Motor neuron (in vitro differentiated cells): ENCODE measurements at regions not wholly inside any gene's neighbourhood (a gene's known extent, or its start where the extent isn't known, plus 50 kb on each side); places are given as distances from the start of the nearest gene placed in this dataset.

ENCODE experiments used
- ATAC-seq, 8 experiments: fragments of 200-7000 bp; cut with Tn5 transposase; replicated peaks in 6 of 8; 2 replicates each; pipeline ENCODE4 v1.8.0; 2021; ENCODE audit warnings: mild to moderate bottlenecking in 8 of 8, moderate library complexity in 8 of 8
- H3K27ac ChIP-seq, 2 donors: fragments of 250-450 bp; sonication (Bioruptor Pico); 2 replicates each; pipeline ENCODE4 v1.9.0; 2021; ENCODE audit warnings: antibody characterized with exemption in 2 of 2, mild to moderate bottlenecking in 2 of 2, moderate library complexity in 1 of 2
- H3K4me1 ChIP-seq, 2 donors: fragments of 250-450 bp; sonication (Bioruptor Pico); replicated peaks in 1 of 2; 2 replicates each; pipeline ENCODE4 v1.6.1; 2021; ENCODE audit warnings: antibody characterized with exemption in 2 of 2, mild to moderate bottlenecking in 2 of 2, moderate library complexity in 1 of 2
- H3K4me3 ChIP-seq, 5 donors: fragments of 250-450 bp; sonication (Bioruptor Pico); 2 replicates each; pipeline ENCODE4 v1.9.0; 2021; ENCODE audit warnings: antibody characterized with exemption in 5 of 5, mild to moderate bottlenecking in 5 of 5, moderate library complexity in 4 of 5
- WGBS, 10 experiments: fragments of 450-650 bp; shearing (Covaris generic); methylation state at CpG; one replicate each; pipeline ENCODE4 v1.0.0; 2022; 5-methylcytosine and 5-hydroxymethylcytosine counted together
- in situ Hi-C, 9 experiments: fragments of 400-800 bp; cut with MboI; loops; one replicate each; pipeline ENCODE4 v1.15.0; 2021; ENCODE audit warnings: low sequenced_read_pairs in 9 of 9, low pct_unique_long_range_greater_than_20kb in 2 of 9; ENCODE audit not compliant: unreplicated experiment in 9 of 9

- peak; percentile 52 to 79 (median 62) for ATAC-seq
- Histone ChIP-seq H3K4me3 (no peak overlapping the region), H3K27ac (no peak overlapping the region), H3K4me1 (peaks cover 23 to 24% of the 10 kb centered on the region in 2 donors)
- in situ Hi-C loops = no loop called here
- WGBS, 10 experiments = 0 to 74% (median 29%) methylated on average over 2 to 6 of the region's 6 CpGs
Measured at GRCh38 chr14:31990926-31991572, 86.1 kb upstream of the ARHGAP5 start.

DNA sequence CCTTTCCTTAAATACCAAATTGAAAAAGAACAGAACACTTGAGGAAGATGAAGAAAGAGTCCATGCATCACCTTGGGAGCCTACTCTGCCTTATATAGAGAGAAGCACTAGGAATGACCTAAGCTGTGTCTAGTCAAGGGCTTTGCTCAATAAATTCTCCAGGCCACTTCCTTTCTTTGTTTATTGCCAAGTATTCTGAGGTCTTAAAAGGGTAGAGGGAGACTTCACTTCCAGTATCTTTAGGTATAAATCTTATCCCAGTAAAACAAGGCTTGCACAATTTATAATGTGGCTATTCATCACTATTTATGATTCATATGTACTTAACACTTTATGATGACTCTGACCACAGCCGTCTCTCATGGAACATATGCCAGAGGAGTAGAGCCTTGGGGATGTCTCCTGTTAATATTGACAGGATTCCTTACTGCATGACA is 85.1 kb upstream of the ARHGAP5 start:
- 0 to 100% (median 100%) methylated on average over 1 of the region's 1 CpG; no CpG with 5 or more reads in 3 of the 10 experiments for WGBS, 10 experiments
- H3K4me1 ChIP-seq = peaks cover 23 to 24% of the 10 kb centered on the region in 2 donors
- peak in 4 of 8 experiments; percentile 16 to 38 (median 32) for ATAC-seq
- H3K4me3 ChIP-seq = no peak overlapping the region
- H3K27ac ChIP-seq = no peak overlapping the region
- in situ Hi-C loops = no loop called here

DNA sequence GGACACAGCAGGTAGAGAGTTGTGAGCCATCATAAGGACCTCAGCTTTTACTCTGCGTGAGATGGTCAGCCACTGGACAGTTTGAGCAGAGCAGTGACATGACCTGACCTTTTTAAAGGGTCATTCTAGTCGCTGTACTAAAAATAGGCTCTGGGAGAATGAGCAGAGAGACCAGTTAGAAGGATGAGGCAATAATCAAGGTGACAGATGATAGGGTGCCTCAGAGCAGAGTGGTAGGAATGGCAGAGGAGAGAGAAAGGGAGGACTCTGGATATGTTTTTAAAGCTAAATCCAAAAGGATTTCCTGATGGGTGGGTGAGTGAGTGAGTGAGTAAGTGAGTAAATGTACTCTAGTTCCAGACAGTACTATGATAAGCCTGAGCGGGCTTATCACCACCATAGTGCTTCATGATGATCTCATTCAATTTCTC is 83.6 kb upstream of the ARHGAP5 start:
- ATAC-seq = peak in 4 of 8 experiments; percentile 9 to 51 (median 28)
- in situ Hi-C loops = no loop called here
- H3K4me3 ChIP-seq = no peak overlapping the region
- H3K4me1 ChIP-seq = peaks cover 23 to 24% of the 10 kb centered on the region in 2 donors
- WGBS, 10 experiments = 40 to 83% (median 76%) methylated on average over 1 to 3 of the region's 3 CpGs; no CpG with 5 or more reads in 4 of the 10 experiments
- peak overlapping the region in 1 of 2 donors; percentile 48 for H3K27ac ChIP-seq

DNA sequence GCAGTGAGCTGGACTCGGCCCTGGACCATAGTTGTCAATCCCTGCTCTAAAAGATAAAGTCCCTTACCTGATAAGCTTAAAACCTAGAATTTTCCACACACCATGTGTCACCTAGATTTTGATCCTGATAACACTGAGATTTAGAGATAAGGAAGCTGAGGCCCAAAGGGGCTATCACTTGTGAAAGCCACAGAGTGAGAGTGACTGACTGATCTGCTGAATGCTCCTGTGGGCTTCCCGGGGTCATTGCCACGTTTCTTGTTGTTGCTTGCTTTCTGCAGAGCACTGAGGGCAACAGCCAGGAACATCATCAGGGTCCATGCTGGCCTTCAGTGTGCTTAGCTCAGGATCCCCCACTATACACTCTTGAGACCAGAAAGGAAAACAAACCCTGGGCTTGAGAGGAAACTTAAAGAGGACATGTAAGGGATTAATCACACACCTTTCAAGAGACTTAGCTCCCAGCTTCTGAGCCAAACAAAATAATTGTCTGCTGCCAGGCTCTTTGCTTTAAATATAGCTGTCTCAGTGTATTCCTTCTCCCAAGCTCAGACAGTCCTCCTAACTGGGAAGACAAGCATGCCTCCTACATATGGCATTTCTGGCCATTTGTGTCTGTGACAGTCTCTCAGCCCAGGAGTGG is 82.6 kb upstream of the ARHGAP5 start:
- in situ Hi-C loops = no loop called here
- no peak overlapping the region for H3K4me3 ChIP-seq
- no peak for ATAC-seq
- H3K27ac ChIP-seq = no peak overlapping the region
- H3K4me1 ChIP-seq = peaks cover 23 to 24% of the 10 kb centered on the region in 2 donors
- 40 to 93% (median 80%) methylated on average over 1 to 3 of the region's 3 CpGs; no CpG with 5 or more reads in 5 of the 10 experiments for WGBS, 10 experiments

GRCh38 chr14:32003585-32003984 is 73.5 kb upstream of the ARHGAP5 start:
- H3K4me3 ChIP-seq = no peak overlapping the region
- in situ Hi-C loops = no loop called here
- no peak for ATAC-seq
- no peaks in the 10 kb centered on the region for H3K4me1 ChIP-seq
- 80 to 100% (median 93%) methylated on average over 1 to 5 of the region's 5 CpGs; no CpG with 5 or more reads in 4 of the 10 experiments for WGBS, 10 experiments
- H3K27ac ChIP-seq = no peak overlapping the region

DNA sequence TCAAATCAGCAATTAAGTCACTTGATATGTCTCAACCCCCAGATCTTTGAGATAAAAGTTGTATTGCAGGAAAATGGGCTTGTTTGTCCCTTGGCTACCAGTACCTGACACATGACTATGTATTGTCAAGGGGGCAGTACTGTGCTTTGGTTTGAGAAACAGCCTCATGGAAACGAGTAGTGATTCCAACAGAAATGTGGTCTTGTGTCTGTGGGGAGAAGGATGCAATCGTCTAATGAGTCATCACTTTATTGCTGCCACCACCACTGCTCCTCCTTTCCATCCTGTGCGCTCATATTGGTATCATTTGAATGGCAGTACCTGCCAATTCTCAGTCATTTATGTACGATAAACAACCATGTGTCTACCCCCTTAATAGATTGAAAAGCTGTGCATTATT is 72.8 kb upstream of the ARHGAP5 start:
- in situ Hi-C loops = no loop called here
- Histone ChIP-seq H3K4me1 (no peaks in the 10 kb centered on the region), H3K27ac (no peak overlapping the region), H3K4me3 (no peak overlapping the region)
- peak in 2 of 8 experiments; percentile 24 to 36 for ATAC-seq
- 44 to 100% (median 81%) methylated on average over 1 to 4 of the region's 4 CpGs; no CpG with 5 or more reads in 1 of the 10 experiments for WGBS, 10 experiments

DNA sequence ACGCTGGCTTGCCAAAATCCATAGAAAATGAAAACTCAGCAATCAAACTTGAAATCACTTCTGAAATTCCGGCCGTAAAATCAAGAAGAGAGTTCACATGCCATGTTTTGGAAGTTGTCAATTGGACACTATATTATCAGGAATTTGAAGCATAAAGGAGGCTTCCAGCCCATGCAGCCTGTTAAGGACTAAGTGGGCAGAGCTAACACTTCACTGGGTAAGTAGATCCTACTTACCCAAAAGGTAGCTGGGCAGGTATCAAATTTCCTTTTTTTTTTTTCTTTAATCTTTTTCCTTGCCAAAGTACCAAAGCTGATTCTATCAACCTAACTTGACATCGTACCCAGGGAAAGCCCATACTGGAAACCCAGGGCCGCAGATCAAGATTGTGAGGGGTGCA is 71.5 kb upstream of the ARHGAP5 start:
- H3K4me3 ChIP-seq = no peak overlapping the region
- H3K27ac ChIP-seq = no peak overlapping the region
- WGBS, 10 experiments = 71 to 100% (median 100%) methylated on average over 1 to 5 of the region's 5 CpGs
- peaks cover 0 to 3% of the 10 kb centered on the region in 2 donors for H3K4me1 ChIP-seq
- no peak for ATAC-seq
- in situ Hi-C loops = no loop called here

DNA sequence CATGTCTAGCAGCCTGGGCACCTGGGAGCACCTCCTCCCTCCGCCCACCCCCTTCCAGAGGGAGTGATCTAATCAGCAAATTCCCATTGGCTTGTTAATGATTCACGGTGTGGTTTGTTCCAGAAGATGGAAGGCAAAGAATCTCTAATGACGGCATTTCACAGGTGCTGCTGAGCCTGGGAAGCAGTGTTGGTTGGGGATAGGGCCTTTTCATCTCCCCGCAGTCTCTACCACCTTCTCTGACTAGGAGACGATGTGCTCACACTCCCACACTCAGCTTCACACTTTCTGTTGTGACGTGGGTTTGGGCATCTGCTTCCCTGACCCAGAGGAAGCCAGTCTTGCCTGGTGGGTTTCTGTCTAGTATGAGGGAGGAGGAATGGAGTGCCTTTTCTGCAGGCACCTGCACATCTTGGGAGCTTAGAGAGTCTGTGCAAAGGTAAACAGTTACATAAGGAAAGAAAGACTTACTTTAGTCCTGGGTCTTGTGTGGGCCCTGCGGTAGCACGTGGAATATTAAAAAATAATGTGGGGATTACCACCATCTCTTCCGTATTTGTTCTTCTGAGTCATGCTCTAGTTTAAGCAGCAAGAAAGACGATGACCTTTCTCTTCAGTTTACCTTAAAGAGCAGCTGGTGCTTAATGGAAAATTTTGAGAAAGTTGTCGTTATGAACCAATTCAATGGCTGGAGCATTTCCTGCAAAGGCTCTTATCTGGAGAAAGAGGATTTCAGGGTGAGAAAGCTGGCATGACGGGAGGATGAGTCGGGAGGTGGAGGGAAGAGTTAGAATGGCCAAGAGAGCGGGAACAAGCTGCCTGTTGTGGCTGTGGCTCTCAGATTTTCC is 70.6 kb upstream of the ARHGAP5 start:
- ATAC-seq = no peak
- WGBS, 10 experiments = 37 to 100% (median 83%) methylated on average over 1 to 8 of the region's 14 CpGs
- peaks cover 0 to 6% of the 10 kb centered on the region in 2 donors for H3K4me1 ChIP-seq
- in situ Hi-C loops = no loop called here
- no peak overlapping the region for H3K4me3 ChIP-seq
- H3K27ac ChIP-seq = no peak overlapping the region

DNA sequence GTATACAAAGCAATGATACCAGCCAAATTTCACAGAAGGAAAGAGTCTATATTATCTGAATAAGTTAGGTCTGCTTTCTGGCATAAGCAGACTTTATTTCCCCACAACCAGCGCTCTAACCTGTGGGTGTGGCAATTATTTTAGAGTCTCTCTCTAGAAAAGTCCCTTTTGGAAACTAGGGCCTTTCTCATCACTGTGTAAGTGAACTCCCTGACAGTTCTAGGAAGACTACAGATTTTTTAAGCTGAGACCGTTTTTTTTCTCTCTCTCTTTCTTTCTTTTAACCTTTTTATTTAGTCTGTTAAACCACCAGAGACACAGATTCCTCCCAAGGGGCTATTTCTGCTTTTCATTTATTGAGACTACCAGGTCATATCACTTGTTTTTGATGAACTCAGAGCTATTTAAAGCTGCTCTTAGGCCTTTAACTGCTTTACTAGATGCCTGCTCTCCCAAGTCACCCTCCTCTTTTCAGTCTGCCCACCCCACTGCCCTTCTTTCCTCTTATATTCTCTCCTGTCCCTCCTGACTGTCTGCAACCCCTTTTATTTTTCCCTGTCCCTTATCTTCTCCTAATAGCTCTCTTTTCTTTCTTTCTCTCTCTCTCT is 69.2 kb upstream of the ARHGAP5 start:
- Histone ChIP-seq H3K4me3 (no peak overlapping the region), H3K27ac (no peak overlapping the region), H3K4me1 (peaks cover 0 to 6% of the 10 kb centered on the region in 2 donors)
- ATAC-seq = no peak
- in situ Hi-C loops = no loop called here
- 8 to 80% (median 55%) methylated on average over 1 to 2 of the region's 2 CpGs; no CpG with 5 or more reads in 1 of the 10 experiments for WGBS, 10 experiments

GRCh38 chr14:32008602-32009193 is 68.4 kb upstream of the ARHGAP5 start:
- no peak overlapping the region for H3K4me3 ChIP-seq
- no peak for ATAC-seq
- WGBS, 10 experiments = 15 to 100% (median 77%) methylated on average over 1 of the region's 1 CpG; no CpG with 5 or more reads in 2 of the 10 experiments
- no peak overlapping the region for H3K27ac ChIP-seq
- H3K4me1 ChIP-seq = peaks cover 0 to 9% of the 10 kb centered on the region in 2 donors
- in situ Hi-C loops = no loop called here

DNA sequence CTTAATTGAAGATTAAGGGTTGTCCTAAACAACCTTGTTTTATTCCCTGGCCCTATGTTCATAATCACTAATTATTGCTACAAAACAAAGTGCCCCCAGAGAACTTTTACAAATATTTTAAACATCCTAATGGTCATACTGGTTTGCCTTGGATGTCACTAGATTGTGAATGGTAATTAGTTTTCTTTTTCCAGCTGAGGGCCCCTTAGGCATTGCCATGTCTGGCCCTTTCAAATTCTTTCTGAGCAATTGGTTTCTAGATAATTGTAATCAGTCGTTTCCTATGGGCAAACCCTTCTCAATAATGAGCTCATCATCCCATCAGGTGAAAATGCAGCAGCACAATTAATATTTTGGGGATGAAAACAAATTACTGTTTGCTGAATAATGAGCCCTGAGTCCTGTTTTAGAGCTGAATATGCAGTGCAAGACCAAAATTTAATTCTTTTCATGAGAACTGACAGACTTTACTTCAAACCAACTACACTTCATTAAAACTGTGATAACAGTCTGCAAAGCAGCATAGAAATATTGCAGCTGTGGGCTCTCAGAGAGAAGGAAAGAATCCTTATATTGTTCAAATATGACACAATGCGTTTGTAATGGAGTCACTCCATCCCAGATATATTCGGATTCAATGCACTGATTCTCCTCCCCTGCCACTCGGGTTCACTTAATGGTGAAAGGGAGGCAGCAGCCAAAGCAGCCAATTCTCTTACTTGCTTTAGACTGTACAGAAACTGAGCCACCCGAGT is 67.7 kb upstream of the ARHGAP5 start:
- H3K4me1 ChIP-seq = peaks cover 2 to 16% of the 10 kb centered on the region in 2 donors
- no peak overlapping the region for H3K4me3 ChIP-seq
- in situ Hi-C loops = no loop called here
- no peak overlapping the region for H3K27ac ChIP-seq
- 40 to 93% (median 78%) methylated on average over 1 to 5 of the region's 5 CpGs for WGBS, 10 experiments
- ATAC-seq = no peak
